Stromal cell of bone marrow (primary cell): ENCODE measurements at regions not wholly inside any gene's neighbourhood (a gene's known extent, or its start where the extent isn't known, plus 50 kb on each side); places are given as distances from the start of the nearest gene placed in this dataset.
A peak's percentile ranks its signal among the peaks of the same experiment; 100 is the strongest.

Experiments used
- DNase-seq: peaks from one replicate; pipeline ENCODE4 v3.0.0-alpha.2; 2012; ENCODE audit warnings: low read depth

- no peak for DNase-seq
Observed at GRCh38 chr11:15584158-15584557, 469.4 kb downstream of the INSC start.

- DNase-seq: no peak
Observed at GRCh38 chr11:15585602-15586331, 471.0 kb downstream of the INSC start.

DNA sequence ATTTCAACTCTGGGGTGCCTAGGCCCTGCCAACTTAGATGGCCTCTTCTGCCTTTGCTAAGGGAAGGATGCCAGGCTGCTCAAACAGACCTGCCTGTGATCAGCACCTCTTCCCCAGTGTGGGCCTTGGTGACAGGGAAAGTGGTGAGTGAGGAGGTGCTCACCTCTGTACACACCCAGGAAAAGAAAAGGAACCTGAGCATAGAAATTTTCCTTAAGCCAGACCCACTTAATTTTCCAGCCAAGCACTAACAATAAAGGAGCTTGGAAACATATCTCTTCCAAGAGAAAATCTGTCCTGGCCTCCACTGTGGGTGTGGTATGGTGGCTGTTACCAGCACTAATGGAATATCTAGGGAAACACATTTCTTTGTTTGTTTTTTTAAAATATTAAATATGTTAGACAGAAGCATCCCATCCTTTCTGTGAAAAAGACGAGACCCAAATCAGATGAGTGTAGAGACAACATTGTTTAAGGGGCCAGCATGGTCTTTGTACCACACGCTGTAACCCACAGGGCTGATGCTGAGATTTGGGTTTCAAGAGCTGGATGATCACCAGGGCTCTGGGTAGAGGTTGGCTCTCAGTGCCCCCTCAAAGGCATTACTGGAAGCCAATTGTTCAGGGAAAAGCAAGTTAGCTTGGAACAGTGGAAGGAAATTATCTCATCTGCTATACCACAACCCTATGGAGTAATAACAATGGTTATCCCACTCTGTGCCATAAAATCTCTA is 472.2 kb downstream of the INSC start:
- no peak for DNase-seq

DNA sequence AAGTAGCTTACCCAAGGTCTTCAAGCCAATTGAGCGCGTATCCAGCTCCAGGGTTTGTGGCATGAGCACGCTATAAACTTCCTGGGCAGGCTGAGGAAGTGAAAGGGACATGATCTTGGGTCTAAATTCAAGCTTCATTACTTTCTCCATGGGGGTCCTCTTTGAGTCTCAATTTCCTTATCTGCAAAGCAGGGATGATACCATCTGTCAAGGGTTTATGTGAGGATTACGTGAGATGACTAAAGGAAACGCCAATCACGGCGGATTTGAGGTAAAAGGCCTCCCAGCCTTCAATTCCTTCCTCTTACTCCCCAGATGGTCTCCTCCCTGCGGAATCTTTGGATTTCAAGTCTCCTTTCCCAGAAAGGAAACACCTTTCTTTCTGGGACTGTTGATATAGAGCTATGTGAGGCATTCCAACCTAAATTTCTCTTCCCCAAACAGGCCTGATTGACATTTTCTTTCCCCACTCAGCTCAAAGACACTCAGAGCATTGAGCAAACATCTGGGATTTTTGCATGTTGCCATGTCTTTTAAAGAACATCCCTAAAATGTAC is 474.4 kb downstream of the INSC start:
- DNase-seq: no peak

GRCh38 chr11:15590132-15590531 is 475.4 kb downstream of the INSC start:
- no peak for DNase-seq

- no peak for DNase-seq
Observed at GRCh38 chr11:15591112-15591537, 476.4 kb downstream of the INSC start.

DNA sequence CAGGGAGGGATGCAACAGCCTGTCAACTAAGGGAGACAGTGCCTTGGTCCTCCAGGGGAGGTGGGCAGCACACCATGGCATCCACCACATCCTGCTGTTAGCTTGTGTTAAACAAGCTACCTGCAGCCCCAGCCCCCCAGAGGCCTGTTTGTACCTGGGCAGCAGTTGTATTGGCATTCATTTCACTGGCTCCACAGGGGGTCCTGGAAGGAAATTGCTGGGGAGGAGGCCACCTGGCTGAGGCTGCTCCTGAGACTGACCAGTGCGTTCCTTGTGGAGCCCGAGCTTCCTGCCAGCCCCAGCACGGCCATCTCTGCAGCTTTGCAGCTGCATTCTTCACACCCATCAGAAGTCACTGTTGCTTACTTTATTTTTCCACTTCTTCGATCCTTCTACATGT is 479.9 kb downstream of the INSC start:
- no peak for DNase-seq

DNA sequence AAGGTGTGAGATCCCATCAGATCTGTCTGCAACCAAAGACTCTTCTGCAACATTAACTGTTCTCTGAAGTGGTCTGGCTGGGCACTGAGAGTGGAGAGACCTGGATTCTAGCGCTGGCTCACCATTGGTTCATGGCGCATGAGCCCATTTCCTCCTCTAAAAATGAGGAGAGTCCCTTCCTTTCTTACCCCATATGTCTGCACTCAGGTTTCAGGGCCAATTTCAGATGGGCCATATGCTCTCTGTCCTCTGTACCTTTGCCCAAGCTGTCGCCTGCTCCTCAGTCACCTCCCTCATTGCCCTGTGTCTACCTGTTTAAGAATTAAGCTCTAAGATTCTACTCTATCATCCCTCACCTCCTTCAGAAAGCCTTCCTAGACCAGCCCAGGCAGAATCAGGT is 484.7 kb downstream of the INSC start:
- DNase-seq: no peak

DNA sequence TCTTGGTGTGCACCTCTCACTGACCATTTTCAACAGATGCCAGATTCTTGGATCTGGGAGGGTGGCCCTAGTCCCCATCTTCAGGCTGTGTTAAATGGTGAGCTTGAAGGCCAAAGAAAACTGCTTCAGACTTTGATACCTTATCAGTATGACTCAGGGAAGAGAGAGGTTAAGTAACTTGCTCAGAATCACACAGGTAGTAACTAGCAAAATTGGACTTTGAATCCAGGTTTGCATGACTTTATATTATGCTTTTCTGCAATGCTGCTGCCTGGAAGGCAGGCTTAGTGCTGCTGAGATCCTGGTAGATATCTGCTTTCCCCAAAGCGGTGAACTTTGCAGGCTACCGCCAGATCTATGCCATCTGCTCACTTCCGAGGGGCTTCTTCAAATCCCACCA is 487.3 kb downstream of the INSC start:
- no peak for DNase-seq

- DNase-seq: no peak
Observed at GRCh38 chr11:15602785-15603567, 488.3 kb downstream of the INSC start.

- no peak for DNase-seq
Observed at GRCh38 chr11:15605094-15605493, 490.4 kb downstream of the INSC start.

DNA sequence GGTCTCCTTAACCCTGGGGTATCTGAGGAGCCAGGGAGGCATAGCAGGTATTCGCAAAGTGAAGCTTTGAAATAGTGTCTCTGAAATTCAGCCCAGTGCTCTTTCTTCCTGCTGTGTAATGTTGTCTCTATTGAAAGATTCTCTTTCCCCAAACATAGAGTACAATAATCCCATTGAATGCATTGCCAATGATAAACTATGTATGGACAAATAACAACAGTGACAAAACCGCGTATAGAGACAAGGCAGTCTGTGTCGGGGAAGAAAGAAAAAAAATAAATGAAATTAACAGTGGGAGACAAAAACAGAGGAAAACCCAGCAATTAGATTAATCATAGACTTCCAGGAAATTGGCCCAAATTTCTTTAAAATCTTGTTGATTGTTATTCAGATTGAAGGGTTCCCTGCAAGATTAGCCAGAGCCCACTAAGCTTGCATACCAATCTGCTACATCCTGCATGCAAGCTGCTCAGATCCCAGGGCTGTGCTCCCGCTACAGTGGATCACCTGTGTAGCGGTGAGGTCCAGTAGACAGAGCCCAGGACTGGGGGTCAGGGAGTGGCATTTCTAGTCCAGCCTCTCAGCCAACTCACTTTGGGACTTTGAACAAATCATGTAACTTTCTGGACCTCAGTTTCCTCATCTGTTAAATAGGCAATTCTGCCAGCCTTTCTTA is 492.8 kb downstream of the INSC start:
- DNase-seq: no peak

GRCh38 chr11:15609445-15609844 is 494.7 kb downstream of the INSC start:
- no peak for DNase-seq

- no peak for DNase-seq
Observed at GRCh38 chr11:15610881-15611280, 496.2 kb downstream of the INSC start.

DNA sequence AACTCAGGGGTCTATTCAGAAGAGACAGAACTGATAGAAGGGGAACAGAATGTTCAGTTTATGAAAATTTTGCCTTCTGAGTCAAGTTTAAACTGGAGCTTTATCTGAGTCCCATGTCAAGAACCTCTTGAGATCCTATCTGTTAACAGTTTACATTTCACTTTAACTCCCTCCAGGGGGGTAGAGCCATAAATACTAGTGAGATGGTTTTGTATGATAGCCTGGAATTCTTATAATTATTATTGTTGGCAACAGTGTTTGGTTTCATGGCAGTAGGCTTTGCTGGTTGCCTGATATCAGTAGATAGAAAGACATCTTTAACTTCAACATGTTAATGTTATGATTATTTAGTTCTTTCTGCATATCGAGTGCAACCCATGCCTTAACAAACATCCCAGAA is 498.5 kb downstream of the INSC start:
- no peak for DNase-seq

DNA sequence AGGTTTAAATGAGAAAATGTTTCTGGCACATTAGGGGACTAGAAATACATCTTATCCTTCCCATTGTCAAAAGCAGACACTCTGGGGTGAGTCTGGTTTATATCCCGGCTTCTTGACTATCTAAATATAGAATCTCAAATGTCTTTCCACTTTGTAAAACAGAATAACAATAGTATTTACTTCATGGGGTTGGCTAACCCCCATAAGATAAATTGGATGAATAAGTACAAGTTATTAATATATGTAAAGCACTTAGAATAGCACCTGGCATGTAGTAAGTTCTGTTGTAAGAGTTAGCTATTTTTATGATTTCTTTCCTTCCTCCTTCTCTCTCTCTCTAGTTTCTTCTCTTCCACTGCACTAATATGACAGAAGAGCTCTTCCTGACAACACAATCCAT is 499.1 kb downstream of the INSC start:
- DNase-seq: no peak

DNA sequence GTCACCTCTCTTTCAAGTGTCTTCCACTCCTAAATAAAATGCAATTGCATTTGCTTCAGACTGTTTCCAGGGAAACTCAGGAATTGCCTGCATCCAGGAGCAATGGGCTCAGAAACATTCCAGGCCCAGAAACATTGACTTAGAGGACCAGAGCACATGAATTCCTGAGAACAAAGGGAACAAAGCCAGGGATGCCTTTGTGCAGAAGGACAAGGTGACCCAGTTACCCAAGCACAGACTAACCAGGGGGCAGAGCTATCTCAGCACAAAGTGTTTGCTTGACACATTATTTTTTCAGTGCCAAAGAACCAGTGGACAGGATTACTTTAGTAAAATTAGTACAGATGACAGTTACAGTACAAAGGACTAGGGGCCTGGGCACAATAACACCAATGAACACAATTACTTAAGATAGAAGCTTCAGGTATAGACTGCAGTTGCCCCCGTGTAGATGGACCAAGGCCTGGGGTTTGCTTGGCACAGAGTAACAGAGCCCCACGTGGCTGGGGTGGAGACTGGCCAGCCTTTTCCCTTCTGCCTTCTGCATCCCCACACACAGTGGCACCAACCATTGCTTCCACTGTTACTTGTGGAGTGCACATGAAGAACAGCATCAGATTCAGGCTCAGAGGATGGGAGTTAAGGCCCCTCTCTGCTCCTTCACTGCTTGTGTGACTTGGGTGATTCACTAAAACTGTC is 500.8 kb downstream of the INSC start:
- DNase-seq: no peak

- DNase-seq: no peak
Observed at GRCh38 chr11:15616130-15617105, 501.7 kb downstream of the INSC start.

- peak; percentile 9 for DNase-seq
Observed at GRCh38 chr11:15617126-15617525, 502.4 kb downstream of the INSC start.

DNA sequence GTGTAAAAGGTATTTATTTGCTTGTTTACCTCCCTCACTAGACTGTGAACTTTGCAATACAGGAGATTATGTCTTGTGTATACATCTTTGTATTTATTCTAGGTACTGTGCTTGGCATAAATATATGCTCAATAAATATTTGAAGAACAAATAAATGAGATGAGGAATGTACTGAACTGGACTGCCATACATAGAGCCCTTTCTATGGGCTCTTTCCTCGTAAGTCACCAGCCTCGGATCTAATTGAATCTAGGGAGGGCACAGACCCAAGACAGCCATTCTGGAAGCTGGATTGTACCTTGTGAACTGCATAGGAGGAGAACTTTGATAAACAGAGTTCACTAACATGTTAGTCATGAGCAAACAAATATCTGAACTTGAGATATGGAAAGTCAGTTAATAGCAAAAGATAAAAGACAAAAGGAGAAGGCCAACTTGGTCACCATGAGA is 503.9 kb downstream of the INSC start:
- no peak for DNase-seq
